Kidney (tissue), 13 donors: ENCODE measurements at regions not wholly inside any gene's neighbourhood (a gene's known extent, or its start where the extent isn't known, plus 50 kb on each side); places are given as distances from the start of the nearest gene placed in this dataset.

ENCODE experiments used
- DNase-seq, 5 donors: peaks; one replicate each; pipeline ENCODE4 v3.0.0-alpha.2; 2013 to 2020
- FAIRE-seq: peaks from 2 replicates; lab custom pipeline; 2012; peaks lifted over from hg19 to GRCh38; lab: Jason Lieb, UNC
- H3K27ac ChIP-seq, 2 donors: one replicate each; pipeline ENCODE4 v1.7.0; 2013; ENCODE audit warnings: low read depth in 2 of 2, low read length in 2 of 2, inconsistent platforms in 1 of 2
- H3K27me3 ChIP-seq: one replicate; pipeline ENCODE4 v1.7.1; 2013; ENCODE audit warnings: low read length, inconsistent platforms; ENCODE audit not compliant: control insufficient read depth, insufficient read depth
- H3K36me3 ChIP-seq, 3 donors: one replicate each; pipeline versions ENCODE4 v1.7.0 to v1.7.1; 2013; ENCODE audit warnings: low read length in 3 of 3, control low read depth in 1 of 3, inconsistent platforms in 1 of 3; ENCODE audit not compliant: insufficient read depth in 3 of 3, control insufficient read depth in 2 of 3
- H3K4me1 ChIP-seq, 3 donors: one replicate each; pipeline versions ENCODE4 v1.7.0 to v1.7.1; 2013; ENCODE audit warnings: low read length in 3 of 3, inconsistent platforms in 1 of 3, low read depth in 1 of 3; ENCODE audit not compliant: control insufficient read depth in 2 of 3, insufficient read depth in 2 of 3
- H3K4me3 ChIP-seq, 3 donors: one replicate each; pipeline versions ENCODE4 v1.7.0 to v1.8.1; 2013; ENCODE audit warnings: low read length in 3 of 3, control low read depth in 1 of 3, inconsistent platforms in 1 of 3
- H3K9ac ChIP-seq, 3 donors: one replicate each; pipeline versions ENCODE4 v1.7.0 to v1.7.1; 2013; ENCODE audit warnings: low read length in 3 of 3, control low read depth in 1 of 3, inconsistent platforms in 1 of 3
- H3K9me3 ChIP-seq, 3 donors: one replicate each; pipeline versions ENCODE4 v1.7.0 to v1.7.1; 2013; ENCODE audit warnings: low read length in 3 of 3, control low read depth in 1 of 3, inconsistent platforms in 1 of 3; ENCODE audit not compliant: control insufficient read depth in 2 of 3, insufficient read depth in 1 of 3
- CTCF ChIP-seq: IDR thresholded peaks from 3 replicates; pipeline ENCODE4 v1.5.1; 2012; ENCODE audit warnings: mild to moderate bottlenecking, moderate library complexity, borderline replicate concordance; ENCODE audit not compliant: insufficient read depth; ENCODE audit errors: extremely low read depth
- intact Hi-C: fragments of 100-400 bp; cut with DNase I; formaldehyde crosslinking; loops from one replicate; pipeline ENCODE4 v1.11.1; 2022
- donor health status: control.
- donor health status: control.
- donor health status: control.
- donor health status: control.
- donor health status: control.
- donor health status: DM: yes; HTN: yes; CAD: no.
- donor health status: Normal renal cell carcinoma (clear cell type).

DNA sequence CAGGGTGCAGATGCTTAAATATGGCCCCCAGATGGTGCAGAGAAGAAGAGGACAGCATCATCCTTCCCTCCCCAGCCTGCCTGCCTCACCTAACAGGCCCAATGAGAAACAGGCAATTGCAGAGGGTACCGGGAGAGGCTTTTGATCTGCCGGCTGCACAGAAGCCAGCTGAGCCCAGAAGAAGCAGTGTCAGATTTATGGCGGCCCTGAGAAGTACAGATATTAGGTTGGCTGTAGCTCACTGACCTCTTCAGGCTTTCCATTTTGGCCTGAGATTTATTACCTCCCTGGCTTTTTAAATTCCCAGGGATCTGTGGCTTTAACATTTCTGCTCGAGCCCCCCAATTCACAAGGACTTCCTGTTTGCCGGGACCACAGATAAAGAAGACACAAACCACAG, 278.7 kb downstream of the EN1 start:
- Histone ChIP-seq H3K9ac (no peak overlapping the region), H3K9me3 (no peaks in the 10 kb centered on the region), H3K27ac (no peak overlapping the region), H3K4me3 (no peak overlapping the region), H3K27me3 (no peaks in the 10 kb centered on the region), H3K4me1 (no peaks in the 10 kb centered on the region), H3K36me3 (no peaks in the 10 kb centered on the region)
- FAIRE-seq (no peak), DNase-seq (peak in 4 of 5 donors; percentile 49 to 63 (median 56))
- intact Hi-C loops: no loop called here
- TF ChIP-seq CTCF: no peak

DNA sequence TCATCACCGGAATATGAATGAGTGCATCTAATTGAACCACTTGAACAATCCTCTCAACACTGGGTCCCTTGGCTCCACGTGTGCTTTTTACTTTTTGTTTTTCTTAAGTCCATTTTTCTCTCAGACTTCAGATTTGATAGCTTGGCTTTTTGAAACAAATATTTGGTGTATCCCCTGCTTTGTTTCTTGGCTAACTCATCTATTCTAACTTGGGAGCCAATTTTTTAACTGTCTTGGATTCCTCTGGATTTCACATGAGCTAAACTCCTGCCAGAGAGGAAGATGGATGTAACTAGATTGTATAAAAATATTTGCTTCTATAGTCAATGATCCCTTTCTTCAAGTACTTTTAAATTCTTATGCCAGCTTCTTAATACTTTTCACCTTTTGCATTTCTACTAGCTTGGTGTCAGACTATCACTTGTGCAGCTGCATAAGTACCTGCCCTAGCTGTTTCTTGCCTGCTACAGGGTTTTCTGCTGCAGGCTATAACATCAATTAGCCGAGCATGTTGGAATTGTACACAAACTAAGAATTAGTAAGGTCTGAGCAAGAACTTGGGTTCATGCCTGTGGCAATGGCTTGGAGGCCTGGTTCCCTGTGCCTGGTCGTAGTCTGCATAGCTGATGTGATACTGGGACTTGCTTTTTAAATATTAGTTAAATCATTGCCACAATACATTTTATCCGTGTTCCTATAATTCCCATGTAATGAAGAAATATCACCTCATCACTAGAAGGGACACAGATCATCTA, 281.5 kb downstream of the EN1 start:
- TF ChIP-seq CTCF: no peak
- no peaks in the 10 kb centered on the region for H3K9me3 ChIP-seq

GRCh38 chr2:118565301-118565700, 282.1 kb downstream of the EN1 start:
- Histone ChIP-seq H3K4me1 (no peaks in the 10 kb centered on the region), H3K9ac (no peak overlapping the region), H3K4me3 (no peak overlapping the region), H3K27me3 (no peaks in the 10 kb centered on the region), H3K27ac (no peak overlapping the region), H3K36me3 (no peaks in the 10 kb centered on the region), H3K9me3 (no peaks in the 10 kb centered on the region)
- DNase-seq (no peak), FAIRE-seq (no peak)
- TF ChIP-seq CTCF: no peak
- intact Hi-C loops: no loop called here

More for the DNA sequence above, 281.5 kb downstream of the EN1 start:
- Histone ChIP-seq H3K27ac (no peak overlapping the region), H3K27me3 (no peaks in the 10 kb centered on the region), H3K4me3 (no peak overlapping the region), H3K4me1 (no peaks in the 10 kb centered on the region), H3K36me3 (no peaks in the 10 kb centered on the region), H3K9ac (no peak overlapping the region)
- FAIRE-seq: no peak
- intact Hi-C loops: no loop called here
- no peak for DNase-seq
